ENCODE measurements at regions not wholly inside any gene's neighbourhood (a gene's known extent, or its start where the extent isn't known, plus 50 kb on each side); places are given as distances from the start of the nearest gene placed in this dataset.

DNA sequence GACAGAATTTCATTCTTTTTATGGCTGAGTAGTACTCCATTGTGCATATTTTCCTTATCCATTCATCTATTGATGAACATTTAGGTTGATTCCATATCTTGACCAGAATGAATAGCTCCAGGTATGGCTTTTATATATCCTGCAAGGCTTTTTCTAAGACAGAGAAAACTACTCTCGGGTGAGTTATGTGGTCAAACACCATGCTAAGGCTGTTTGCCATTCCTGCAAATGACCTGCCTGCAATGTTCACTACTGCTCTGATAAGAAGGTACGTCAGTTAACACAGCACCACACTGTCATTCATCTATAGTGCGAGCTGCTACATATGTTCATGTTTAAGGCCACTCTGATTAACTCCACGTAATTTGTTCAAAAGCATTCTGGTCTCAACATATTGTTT is 256.8 kb upstream of the RGMB start:
- TF ChIP-seq, protein P1, sequence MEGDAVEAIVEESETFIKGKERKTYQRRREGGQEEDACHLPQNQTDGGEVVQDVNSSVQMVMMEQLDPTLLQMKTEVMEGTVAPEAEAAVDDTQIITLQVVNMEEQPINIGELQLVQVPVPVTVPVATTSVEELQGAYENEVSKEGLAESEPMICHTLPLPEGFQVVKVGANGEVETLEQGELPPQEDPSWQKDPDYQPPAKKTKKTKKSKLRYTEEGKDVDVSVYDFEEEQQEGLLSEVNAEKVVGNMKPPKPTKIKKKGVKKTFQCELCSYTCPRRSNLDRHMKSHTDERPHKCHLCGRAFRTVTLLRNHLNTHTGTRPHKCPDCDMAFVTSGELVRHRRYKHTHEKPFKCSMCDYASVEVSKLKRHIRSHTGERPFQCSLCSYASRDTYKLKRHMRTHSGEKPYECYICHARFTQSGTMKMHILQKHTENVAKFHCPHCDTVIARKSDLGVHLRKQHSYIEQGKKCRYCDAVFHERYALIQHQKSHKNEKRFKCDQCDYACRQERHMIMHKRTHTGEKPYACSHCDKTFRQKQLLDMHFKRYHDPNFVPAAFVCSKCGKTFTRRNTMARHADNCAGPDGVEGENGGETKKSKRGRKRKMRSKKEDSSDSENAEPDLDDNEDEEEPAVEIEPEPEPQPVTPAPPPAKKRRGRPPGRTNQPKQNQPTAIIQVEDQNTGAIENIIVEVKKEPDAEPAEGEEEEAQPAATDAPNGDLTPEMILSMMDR (IDR thresholded peaks at IDR 0.05), result no peak
- no peak overlapping the region for H3K27ac ChIP-seq
- H3K27me3 ChIP-seq, result no peaks in the 10 kb centered on the region
- H3K9me3 ChIP-seq, result no peaks in the 10 kb centered on the region
- no peaks in the 10 kb centered on the region for H3K36me3 ChIP-seq
- no peaks in the 10 kb centered on the region for H3K4me1 ChIP-seq
- DNase-seq (ENCODE audit: low spot score), result no peak
- H3K4me3 ChIP-seq, result no peak overlapping the region

DNA sequence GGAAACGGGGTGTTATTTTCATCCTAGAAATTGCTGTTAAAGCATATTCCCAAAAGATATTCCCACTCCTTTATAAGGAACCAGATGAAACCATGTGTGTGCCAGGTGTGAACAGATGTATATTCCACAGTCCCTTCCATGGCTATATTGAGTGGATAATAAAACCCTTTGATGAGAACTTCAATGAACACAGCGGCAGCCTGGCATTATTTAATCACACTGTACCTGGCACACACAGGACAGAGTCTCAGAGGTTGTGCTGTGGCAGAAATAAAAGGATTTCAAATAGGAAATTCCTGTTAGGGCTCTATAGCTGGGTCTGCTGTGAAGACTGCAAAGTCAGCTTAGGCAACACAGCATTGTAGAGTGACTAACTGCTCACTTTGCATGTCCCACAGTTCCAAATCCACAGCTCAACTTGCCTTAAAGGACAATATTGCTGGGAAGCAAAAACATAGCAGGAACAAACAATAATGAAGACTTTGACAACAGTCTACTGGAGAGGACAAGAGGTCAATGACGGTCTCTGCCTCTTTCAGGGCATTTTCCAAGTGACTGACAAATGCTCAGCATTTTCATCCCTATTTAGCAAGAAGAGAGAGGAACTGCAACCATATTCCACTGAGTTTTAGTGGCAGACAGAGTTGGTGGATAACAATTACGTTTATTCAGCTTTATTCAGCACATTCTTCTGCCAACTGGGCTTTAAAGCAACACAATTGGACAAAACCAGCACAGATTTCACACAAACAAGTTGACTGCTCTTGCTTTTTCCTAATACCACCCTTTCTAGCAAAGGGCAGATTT is 255.7 kb upstream of the RGMB start:
- no peaks in the 10 kb centered on the region for H3K9me3 ChIP-seq
- no peak overlapping the region for H3K27ac ChIP-seq
- no peaks in the 10 kb centered on the region for H3K27me3 ChIP-seq
- no peak overlapping the region for H3K4me3 ChIP-seq
- H3K4me1 ChIP-seq, result no peaks in the 10 kb centered on the region
- TF ChIP-seq, protein P1 (IDR thresholded peaks at IDR 0.05), result no peak
- H3K36me3 ChIP-seq, result no peaks in the 10 kb centered on the region
- no peak for DNase-seq (ENCODE audit: low spot score)

DNA sequence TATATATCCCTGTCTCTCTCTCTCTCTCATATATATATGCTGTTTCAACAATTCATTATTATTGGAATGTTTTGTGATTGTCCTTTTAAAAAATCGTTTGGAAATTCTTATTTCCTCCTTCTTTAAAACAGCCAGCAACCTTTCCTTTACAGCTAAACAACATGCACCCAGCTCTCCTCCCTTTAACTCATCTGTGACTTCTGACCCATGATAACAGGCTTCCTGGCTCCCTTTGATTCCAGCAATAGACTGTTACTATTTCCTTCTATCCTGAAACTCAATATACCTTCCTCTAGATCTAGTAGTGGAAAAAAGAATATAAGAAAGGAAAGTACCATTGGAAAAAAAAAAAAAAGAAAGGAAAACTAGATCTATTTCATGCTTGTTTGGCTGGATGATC is 254.7 kb upstream of the RGMB start:
- Histone ChIP-seq H3K9me3 (no peaks in the 10 kb centered on the region), H3K27me3 (no peaks in the 10 kb centered on the region), H3K4me3 (no peak overlapping the region), H3K36me3 (no peaks in the 10 kb centered on the region), H3K27ac (no peak overlapping the region), H3K4me1 (no peaks in the 10 kb centered on the region)
- TF ChIP-seq, protein P1 (IDR thresholded peaks at IDR 0.05), result no peak
- no peak for DNase-seq (ENCODE audit: low spot score)

DNA sequence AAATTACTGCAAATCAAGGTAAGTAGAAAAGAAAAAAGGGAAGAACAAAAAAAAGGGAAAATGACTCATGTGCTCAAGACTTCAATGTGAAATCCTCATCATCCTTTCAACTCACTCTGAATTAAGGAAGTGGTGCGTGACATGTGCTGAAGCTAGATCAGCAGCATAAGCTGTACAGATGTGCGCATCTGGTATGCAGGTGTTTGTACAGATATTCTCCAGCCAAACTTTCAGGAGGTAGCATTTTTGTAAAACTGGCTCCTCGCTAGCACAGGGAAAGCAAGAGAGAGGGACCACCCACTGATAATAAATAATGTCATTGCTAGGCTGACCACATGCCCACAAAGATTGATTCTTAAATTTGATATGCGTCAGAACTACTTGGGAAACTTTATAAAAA is 253.9 kb upstream of the RGMB start:
- Histone ChIP-seq H3K4me3 (no peak overlapping the region), H3K27me3 (no peaks in the 10 kb centered on the region), H3K4me1 (no peaks in the 10 kb centered on the region), H3K27ac (no peak overlapping the region), H3K9me3 (no peaks in the 10 kb centered on the region), H3K36me3 (no peaks in the 10 kb centered on the region)
- no peak for DNase-seq (ENCODE audit: low spot score)
- TF ChIP-seq, protein P1 (IDR thresholded peaks at IDR 0.05), result no peak

DNA sequence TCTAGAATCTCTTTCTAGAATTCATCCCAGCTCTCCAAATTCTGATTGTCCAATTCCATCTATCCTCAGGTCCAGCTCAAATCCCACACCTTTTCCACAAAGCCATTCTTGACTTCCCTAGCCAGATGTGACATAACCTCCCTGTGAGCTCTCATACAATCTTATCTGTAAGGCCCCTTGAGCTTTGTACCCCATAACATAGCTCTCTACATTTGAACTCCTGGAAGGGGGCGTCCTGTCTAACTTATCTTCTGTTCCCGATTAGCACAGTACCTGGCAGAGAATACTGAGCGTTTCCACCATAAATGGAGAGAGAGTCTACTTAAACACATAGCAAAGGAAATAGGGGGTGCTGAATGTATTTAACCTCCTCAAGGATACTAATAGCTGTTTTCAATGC is 251.6 kb upstream of the RGMB start:
- Histone ChIP-seq H3K9me3 (no peaks in the 10 kb centered on the region), H3K27me3 (no peaks in the 10 kb centered on the region), H3K36me3 (no peaks in the 10 kb centered on the region), H3K4me1 (no peaks in the 10 kb centered on the region), H3K27ac (no peak overlapping the region), H3K4me3 (no peak overlapping the region)
- TF ChIP-seq, protein P1 (IDR thresholded peaks at IDR 0.05), result no peak
- no peak for DNase-seq (ENCODE audit: low spot score)

DNA sequence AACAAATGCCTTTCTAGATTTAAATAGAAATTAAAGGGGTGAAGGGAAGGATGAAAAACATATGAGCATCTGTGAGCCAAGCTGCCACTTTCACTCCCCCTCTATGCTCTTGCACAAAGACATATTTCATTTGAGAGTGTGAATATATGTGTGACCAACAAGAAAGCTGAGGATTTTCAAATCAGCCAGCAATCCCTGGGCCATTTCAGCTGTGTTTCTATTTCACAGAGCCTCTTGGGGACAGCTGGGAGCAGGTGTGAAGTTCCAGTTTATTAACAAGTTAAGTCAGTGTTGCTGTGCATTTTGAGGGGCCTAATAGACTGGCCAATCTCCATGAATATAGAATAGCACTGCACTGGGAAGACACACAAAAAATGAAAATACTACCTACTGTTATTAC is 248.7 kb upstream of the RGMB start:
- Histone ChIP-seq H3K4me3 (no peak overlapping the region), H3K36me3 (no peaks in the 10 kb centered on the region), H3K27me3 (no peaks in the 10 kb centered on the region), H3K4me1 (no peaks in the 10 kb centered on the region), H3K27ac (no peak overlapping the region), H3K9me3 (no peaks in the 10 kb centered on the region)
- DNase-seq (ENCODE audit: low spot score), result no peak
- TF ChIP-seq, protein P1 (IDR thresholded peaks at IDR 0.05), result no peak
